GM19467 (cell line): ENCODE measurements at regions not wholly inside any gene's neighbourhood (a gene's known extent, or its start where the extent isn't known, plus 50 kb on each side); places are given as distances from the start of the nearest gene placed in this dataset.
"Not testable (repeated sequence)": the region's sequence is repeated elsewhere in the genome, so short reads cannot be mapped to it uniquely, and the experiment has no call there.

Source experiments
- ATAC-seq: cut with Tn5 transposase; IDR thresholded peaks from one replicate; pipeline ENCODE4 v1.9.1; 2021; ENCODE audit warnings: mild to moderate bottlenecking, moderate library complexity; ENCODE audit not compliant: unreplicated experiment

GRCh38 chr20:53777402-53777801 is 183.8 kb upstream of the ZNF217 start:
- ATAC-seq, result not testable (repeated sequence)

DNA sequence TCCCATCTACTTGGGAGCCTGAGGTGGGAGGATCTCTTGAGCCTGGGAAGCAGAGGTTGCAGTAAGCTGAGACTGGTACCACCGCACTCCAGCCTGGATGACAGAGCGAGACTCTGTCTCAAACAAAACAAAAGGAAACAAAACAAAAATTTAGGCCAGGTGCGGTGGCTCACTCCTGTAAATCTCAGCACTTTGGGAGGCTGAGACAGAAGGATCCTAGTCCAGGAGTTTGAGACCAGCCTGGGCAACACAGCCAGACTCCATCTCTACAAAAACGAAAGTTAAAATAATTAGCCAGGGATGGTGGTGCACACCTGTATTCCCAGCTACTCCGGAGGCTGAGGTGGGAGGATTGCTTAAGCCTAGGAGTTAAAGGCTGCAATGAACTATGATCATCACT is 183.2 kb upstream of the ZNF217 start:
- no peak for ATAC-seq

DNA sequence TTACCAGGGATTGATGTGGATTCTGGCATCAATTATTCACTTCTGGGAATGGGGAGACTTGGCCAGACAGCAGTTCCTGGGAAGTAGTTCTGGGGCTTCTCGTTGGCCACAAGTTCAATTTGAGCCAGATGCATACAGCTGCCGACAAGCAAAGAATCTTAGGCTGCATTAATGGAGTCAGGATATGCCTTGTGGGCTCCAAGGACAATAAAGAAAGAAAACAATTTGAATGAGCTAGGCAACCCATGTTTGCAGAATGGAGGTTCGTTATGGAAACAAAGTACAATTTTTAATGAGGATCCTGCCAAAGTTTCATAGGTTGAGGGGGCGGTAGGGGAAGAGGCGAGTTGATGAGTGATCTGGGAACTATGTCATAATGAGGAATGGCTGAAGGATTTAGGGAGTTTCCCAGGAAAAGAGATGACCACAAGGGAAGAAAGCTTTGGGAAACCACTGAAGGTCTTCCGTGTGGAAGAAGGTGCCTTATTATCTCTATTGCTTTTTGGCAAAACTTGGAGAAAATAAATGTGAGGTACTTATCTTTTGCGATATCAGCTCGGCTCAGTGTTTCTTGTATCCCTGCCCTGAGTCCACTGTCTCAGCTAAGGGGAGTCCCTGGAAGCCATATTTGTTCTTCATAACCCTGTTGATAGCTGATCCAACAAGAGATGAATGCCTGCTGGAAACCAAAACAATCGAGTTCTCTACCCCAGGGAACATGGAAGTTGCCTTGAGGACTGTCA is 181.0 kb upstream of the ZNF217 start:
- no peak for ATAC-seq

- ATAC-seq, result no peak
Observed at GRCh38 chr20:53773792-53774401, 180.3 kb upstream of the ZNF217 start.

GRCh38 chr20:53773066-53773791 is 179.6 kb upstream of the ZNF217 start:
- ATAC-seq, result not testable (repeated sequence)

- no peak for ATAC-seq
Observed at GRCh38 chr20:53769041-53769440, 175.4 kb upstream of the ZNF217 start.

- ATAC-seq, result no peak
Observed at GRCh38 chr20:53768329-53768728, 174.7 kb upstream of the ZNF217 start.

- peak; percentile 66 for ATAC-seq
Observed at GRCh38 chr20:53767206-53767930, 173.7 kb upstream of the ZNF217 start.

DNA sequence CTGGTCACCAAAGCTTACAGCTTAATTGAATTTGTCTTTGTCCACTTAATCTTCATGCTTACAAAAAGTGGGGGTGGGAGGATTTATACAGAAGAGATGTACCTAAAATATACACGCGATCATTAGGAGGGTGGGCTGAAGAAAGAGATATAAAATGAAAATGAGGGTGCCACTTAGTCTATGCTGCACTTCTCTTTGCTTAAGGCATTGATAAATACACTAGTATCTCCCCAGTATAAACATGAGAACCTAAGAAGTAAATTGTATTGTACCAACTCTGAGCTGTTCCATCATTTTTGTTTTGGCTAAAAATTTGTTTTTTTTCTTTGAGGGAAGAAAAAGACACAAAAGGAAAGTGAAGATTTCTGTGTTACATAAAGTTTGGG is 170.8 kb upstream of the ZNF217 start:
- no peak for ATAC-seq

DNA sequence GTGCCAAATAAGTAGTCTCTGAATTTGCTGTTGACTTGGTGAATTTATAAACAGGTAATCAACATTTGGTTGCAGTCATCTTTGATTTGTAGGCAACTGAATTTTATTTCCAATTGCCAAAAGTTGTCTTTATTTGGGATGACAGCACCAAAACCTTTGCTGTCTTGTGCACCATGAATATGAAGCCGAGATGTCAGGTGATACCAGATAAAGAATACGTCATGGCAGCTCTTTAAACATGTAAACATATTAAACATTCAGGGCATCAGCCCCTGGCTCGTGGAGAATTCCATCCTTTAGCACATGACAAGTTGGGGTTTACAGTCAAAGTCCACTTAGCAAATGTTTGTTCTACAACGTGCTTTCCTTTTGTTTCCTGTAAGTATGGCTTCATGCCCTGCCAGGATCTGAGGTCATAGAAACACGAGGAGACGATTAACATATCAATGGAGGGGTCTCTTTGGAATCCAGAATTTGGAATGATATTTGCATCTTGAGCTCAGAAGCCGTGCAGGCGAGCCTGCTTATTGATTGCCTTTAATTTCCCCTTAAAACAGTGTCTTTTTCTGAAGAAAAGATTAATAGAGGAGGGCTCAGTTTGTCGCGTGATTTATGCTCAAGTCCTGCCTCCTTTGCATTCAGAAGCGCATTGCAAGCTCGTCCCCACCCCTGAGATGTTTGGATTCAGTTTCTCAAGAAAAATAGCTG is 170.2 kb upstream of the ZNF217 start:
- no peak for ATAC-seq

GRCh38 chr20:53762423-53762798 is 168.8 kb upstream of the ZNF217 start:
- not testable (repeated sequence) for ATAC-seq

- ATAC-seq, result no peak
Observed at GRCh38 chr20:53760025-53760441, 166.4 kb upstream of the ZNF217 start.

DNA sequence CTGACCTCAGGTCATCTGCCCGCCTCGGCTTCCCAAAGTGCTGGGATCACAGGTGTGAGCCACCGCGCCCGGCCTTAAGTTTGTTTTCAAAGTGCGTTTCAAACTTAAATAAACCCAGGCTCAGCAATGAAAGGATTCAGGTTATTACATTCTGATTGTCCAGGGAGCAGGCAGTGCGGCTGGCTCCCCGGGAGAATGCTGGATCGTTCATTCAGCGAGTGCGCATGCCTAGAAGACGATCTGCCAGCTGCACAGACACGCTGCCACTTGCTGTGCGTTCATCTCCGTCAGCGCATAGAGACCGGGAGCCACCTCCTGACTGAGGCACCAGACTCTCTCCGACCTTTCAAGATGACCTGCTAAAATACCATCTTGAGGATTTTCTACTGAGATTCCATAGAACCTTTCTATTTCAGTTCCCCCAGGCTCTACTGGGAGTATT is 163.9 kb upstream of the ZNF217 start:
- ATAC-seq, result no peak

DNA sequence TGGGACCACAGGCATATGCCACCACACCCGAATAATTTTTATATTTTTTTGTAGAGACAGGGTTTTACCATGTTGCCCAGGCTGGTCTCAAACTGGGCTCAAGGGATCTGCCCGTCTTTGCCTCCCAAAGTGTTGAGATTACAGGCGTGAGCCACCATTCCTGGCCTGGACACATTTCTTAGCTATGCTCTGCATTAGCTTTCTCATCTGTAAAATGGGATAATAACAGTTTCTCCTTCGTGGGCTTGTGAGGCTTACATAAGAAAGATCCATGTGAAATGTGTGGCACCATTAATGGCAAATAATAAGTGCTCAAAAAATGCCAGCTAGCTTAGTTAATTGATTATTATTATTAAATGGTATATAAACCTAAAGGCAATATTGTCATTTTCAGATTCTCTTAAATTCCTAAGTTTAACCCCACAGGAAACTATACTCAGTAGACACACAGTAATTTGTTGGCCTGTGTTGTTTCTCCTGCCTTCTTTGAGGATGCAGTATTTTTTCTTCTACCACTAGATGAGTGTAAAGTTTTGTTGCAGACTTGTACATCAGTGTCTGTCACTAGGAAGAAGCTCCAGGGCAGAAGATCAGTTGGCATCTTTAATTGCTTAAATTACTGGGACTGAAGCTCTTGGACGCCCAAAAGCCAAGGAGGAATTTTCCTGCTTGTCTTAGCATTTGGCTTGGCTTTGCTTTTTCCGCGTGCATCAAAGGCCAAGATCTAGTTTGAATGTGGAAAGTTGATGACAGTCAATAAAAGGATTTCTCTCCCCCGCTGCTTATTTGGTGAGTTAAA is 162.3 kb upstream of the ZNF217 start:
- no peak for ATAC-seq

DNA sequence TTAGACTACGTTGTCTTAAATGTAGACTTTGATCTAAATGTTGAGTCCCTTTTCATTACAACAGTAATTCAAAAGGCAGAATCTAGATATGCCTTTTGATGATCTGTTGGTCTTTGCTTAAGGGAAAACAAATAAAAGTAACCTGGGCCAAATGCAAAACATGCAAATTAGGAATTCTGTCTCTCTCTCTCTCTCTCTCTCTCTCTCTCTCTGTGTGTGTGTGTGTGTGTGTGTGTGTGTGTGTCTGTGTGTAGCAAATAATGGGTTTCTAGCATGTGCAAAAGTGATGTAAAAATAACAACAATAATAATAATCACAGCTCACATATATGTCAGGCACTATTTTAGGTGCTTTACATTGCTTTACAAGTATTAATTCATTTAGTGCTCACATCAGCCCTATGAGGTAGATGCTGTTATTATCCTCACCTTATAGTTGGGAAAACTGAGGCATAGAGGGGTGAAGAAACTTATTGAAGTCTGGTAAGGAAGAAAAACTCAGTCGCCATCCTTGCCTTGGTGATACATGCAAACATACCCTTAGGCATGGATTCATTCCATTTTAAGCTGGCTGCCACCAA is 160.3 kb upstream of the ZNF217 start:
- ATAC-seq, result no peak

GRCh38 chr20:53752971-53753879 is 159.6 kb upstream of the ZNF217 start:
- no peak for ATAC-seq

- no peak for ATAC-seq
Observed at GRCh38 chr20:53752583-53752970, 158.9 kb upstream of the ZNF217 start.

GRCh38 chr20:53751620-53752318 is 158.1 kb upstream of the ZNF217 start:
- ATAC-seq, result peak; percentile 6
